HT-29 (cell line): ENCODE measurements at regions not wholly inside any gene's neighbourhood (a gene's known extent, or its start where the extent isn't known, plus 50 kb on each side); places are given as distances from the start of the nearest gene placed in this dataset.

Source experiments
- DNase-seq: peaks from one replicate; pipeline ENCODE4 v3.0.0-alpha.2; 2015; ENCODE audit warnings: low spot score

DNA sequence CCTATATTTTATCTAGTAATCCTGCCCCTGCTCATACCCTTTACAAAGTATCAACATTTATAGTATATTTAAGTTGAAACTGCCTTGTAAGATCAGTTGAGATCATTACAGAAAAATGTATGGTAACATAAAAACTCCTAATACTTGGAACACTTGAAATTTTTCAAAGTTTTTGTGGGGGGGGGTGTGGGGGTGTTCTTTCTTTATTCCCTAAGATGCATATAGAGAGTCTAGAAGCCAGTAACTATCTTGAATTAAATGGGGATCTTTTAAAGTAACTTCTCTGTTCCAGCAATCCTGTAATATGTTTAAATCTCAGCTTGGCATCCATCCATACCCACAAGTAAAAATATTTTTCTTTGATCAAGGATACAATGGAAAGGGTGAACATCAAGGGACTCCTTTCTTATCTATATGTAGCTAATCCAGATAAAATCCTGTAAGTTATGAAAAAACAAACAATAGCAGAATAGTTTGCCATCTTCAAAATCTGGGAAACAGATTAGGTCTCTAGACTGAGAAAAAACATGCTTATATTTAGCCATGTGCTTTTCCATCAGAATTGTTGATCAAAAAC is 455.3 kb downstream of the MEIS1 start:
- DNase-seq: no peak

DNA sequence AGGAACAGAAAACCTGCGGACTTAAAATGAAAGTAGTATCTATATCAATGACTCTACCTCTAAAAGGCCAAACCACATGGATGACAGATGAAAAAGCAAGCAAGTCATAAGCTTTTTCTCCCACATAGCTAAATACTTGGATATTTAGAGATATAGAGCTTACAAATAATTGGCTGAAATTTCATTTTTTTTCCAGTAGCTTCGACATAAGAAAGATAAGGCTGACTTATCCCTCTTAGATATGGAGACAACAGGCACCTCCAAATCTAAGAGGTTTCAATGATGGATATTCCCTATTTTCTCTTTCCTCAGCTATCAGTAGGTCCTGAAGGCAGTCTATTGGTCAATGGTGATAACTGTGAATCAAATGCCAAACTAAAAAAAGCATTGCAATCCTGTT is 460.3 kb downstream of the MEIS1 start:
- no peak for DNase-seq

DNA sequence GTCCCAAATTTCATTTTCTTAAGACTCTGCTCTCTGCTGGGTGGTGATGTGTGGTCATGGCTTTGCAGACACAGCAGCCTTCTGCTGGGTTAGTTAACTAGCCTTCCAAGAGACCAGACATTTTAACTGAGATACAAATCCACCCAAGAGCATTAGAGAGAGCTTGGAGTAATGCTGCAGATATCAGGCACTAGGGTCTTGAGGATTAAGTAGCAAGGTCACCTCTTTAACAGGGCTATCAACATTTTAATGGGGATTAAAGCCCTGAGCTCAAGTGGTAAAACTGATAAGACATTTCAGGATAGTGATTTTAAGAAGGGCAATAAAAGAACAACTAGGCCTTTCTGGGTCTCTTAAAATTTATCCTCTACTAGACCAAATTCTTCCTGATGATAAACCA is 461.2 kb downstream of the MEIS1 start:
- DNase-seq: no peak

DNA sequence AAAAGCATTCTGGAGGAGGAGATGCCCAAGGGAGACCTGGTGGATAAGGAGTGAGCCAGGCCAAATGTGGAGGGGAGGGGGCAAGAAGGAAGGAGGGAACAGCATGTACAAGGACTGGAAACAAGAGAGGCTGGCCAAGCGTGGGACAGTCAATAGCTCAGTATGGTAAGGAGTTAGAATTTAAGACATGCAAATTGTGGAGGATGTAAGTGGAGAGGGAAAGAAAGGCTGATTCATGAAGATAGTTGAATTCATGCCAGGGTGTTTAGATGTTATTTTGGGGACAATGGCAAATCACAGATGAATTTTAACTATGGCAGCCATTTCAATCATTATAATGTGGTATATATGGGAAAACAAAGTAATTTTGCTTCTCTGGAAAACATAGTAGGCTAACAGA is 462.3 kb downstream of the MEIS1 start:
- DNase-seq: no peak

DNA sequence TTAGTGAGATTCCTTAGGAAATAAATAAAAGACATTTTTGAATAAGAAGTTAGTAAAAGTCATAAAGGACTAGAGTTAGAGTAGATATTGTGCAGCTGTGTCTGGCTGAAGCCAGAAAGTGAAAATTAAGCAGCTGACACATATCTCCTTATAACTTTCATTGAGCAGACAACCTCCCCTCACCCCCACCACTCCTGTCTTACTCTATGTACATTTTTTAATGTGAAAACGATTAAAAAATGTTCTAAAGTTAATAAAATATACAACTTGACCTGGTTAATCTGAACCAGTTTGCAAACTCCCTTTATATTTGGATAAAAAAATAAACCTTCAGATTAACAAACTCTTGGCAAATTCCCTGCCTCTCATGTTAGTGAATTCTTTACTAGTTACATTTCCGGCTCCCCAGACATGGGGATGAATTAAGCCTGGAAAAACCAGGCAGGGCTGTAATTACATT is 462.8 kb downstream of the MEIS1 start:
- DNase-seq: no peak

DNA sequence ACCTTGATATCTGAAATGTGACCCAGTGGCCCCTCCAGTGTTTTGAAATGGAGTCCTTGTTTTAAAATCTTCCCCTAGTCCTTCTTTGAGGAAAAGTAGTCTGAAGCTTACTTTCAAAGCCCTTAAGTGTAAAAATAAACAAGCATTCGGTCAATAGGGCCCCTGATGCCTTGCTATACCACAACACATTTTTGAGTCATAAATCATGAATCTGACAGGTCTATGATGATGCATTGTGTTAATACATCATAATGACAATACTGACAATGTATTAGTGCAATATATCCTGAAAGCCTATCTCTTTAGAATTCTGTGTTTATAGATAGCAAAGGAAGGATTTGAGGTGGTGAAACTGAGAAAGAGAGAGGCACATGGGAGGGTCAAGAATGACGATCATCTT is 464.2 kb downstream of the MEIS1 start:
- DNase-seq: no peak

DNA sequence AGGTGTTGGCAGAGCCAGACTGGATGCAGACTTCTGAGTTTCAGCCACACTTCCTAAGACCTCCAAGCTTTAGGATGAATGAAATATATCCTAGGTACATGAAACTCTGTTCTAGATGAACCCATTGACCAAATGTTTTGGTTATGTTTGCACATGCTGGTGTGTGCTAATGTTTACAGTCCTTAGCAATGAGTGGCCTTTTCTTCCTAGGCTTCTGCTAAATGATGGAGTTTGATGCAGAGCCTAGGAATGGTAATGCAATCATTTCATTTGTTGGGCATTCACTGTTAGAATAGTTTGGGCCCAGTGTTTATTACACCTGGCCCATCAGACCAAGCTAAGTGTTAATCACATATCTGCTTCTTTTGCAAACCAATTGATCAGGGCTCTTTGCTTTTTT is 464.7 kb downstream of the MEIS1 start:
- no peak for DNase-seq

DNA sequence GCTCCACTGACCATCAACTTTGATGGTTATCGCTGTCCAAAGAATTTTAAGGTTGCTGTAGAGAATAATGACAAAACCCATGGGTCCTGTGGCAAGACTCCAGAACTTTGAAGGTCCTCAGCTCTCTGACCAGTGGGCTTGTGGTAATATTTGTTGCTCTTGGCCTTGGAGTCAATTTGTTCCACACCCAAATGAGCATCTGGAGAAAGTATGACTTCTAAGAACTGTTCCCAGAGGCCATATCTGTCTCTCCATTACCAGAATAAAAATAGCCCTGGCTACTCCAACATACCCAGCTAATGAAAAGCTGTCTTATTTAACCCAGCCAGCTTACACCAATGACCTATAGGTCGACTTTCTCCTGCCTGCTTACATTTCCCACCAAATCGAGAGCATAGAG is 466.4 kb downstream of the MEIS1 start:
- no peak for DNase-seq

DNA sequence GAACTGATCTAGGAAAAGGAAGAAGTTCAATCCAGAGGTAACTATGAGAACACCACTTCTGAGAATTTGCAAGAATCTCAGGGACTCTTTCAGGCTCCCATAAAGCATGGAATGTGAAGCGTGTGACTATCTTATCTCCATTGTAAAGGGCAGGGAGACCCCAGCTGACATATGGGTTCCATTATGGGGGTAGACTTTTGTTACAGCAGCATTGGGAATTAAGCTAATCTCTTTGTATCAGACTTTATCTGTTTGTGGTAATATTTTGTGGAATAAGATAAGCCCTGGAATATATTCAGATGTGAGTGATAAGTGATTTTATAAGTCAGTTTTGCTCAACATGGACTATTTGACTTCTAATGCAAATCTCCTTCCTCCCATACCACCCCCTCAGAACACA is 468.3 kb downstream of the MEIS1 start:
- DNase-seq: no peak

DNA sequence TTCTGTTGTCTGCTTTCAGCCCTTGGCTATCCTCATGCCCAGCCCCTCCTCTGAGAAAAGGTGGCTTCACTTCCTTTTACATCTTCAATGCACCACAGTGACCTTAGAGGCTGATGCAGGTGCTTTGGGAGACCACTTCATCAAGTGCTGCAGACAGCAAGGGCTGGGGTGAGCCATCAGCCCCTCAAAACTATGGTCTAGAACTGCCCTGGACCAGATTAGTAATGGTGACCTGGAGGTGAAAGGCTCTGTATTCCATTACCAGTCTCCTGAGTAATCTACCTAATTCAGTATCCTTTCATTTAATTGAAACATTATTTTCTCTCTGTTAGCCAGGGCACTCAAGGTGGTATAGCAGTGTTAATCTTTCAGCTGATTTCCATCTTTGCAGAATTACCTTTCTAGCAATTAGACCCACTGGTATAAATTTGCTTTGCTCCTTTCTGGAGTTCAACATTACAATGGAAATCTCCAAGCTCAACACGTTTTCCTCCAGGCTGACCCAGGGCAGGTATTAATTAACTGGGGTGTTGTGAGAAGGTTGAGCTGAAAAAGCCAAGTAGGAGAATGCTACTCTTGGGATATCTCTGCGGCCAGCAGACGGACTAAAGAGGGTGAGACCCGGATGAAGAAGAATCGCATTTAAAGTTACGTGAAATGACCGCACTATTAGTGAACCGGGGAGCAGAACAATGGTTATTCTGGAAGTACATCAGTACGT is 469.0 kb downstream of the MEIS1 start:
- DNase-seq: no peak

DNA sequence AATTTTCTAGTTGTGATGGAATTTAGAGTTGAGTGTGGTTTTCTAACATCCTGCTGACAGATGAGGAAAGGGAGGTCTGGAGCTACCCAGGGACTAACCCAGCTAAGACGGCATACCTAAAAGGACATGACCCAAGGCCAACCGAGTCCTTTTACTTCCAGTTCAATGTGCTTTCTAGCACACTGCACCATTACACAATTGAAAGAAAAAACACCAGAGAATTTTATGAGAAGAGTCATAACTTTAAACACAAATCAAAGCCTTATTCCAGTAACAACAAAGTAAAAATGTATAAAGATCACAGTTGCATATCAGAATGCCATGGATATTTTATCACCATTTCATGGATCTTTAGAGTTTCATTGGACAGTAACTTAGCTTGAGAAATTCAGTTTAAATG is 480.3 kb downstream of the MEIS1 start:
- no peak for DNase-seq

DNA sequence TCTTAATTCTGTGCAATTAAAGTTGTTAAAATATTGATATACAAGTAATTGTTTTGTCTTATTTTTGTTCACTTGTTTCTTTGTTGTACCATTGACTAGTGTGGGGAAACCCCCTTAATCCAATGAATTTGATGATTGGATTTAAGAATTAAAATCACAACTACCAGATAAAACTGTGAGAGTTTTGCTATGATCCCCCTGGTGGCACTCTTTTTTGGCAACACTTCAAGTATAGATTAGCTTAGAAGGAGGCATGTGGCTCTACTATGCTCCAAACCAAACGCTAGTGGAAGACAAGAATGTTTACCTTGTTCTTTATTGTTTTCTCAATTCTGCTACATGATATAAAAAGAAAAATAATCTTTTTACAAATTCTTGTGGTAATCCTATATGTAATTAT is 477.8 kb upstream of the ETAA1 start:
- DNase-seq: peak; percentile 4

DNA sequence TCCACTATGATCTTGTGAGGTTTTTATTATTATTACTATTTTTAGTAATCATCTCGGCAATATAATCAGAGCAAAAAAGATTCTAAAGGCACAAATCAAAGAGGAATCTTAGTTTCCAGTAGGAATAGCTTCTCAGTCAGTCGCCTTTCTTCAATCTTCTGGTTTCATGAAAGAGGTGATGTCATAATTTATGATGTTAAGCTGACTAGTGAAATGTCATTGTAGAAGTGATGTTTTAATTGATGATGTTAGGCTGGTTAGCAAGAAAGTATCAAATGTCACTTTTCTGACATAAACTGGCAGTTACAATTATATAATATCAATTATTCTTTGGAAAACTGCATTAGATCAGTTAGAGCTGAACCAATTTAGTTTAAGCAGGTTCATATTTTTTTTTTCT is 476.7 kb upstream of the ETAA1 start:
- DNase-seq: no peak

DNA sequence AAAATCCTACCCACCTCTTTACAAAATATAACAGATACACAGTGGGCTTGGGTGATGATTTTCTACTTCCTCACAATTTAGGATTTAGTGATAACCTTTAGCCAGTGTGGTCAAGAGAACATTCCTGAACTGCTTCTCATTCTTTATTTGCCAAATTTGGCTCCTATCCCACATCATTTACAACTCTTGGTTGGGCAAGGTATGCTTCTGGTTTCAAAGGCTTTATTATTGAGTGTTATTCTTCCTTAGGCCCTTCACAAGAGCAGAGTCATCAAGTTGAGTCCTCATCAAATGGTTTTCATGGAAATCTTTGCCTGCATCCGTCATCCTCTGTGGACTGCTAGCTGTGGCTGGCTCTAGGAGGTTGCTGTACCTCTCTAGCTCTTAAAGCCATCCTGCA is 472.0 kb upstream of the ETAA1 start:
- no peak for DNase-seq

DNA sequence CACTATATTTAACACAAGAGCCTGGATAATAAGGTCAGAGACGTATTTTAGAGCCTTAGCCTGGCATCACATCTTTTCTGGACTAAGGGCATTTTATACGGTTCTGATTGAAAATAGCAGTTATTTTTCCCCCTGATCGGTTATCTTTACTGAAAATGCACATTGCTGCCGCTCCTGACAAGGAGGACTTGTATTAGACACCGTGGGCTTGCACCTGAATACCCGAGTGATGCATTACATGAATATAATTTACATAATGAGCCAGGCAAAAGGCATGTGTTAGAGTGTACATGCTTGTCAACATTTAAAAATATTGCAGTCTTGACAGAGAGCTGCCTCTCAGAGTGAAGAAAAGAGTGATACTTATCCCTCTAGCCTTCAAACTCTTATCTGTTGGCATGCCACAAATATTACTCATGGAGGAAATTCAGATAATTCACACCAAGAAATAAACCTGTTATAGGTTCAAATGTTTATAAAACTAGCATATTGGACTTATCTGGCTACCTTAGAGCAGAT is 470.5 kb upstream of the ETAA1 start:
- no peak for DNase-seq

DNA sequence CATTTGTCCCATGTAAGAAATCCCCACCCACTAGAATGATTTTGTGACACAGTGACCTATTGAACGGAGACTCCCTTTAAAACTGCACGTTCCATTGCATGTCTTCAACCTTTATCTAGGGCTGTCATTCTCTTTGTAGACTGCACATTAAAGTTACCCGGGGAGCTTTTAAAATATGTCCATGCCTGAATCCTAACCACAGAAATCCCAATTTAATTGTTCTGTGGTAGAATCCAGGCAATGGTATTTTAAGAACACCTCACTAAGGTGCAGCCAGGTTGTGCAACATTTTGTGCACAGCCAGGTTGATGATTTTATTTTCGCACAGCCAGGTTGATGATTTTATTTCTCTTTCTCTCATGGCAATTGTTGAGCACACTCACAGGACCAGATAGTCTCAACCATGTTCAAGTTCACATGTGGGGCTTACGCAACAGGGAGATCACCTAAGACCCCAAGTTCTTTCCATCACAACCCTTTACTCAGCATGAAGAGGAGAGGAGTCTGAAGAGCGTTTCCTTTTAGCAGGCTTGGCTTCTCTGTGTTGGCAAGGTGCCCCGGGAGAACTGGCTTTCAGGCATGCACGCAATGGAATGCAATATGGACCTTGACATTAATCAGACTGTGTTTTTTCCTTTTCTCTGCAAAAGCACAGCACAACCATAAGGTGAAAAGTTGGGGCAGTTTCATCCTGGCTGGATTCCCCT is 467.3 kb upstream of the ETAA1 start:
- peak; percentile 84 for DNase-seq

DNA sequence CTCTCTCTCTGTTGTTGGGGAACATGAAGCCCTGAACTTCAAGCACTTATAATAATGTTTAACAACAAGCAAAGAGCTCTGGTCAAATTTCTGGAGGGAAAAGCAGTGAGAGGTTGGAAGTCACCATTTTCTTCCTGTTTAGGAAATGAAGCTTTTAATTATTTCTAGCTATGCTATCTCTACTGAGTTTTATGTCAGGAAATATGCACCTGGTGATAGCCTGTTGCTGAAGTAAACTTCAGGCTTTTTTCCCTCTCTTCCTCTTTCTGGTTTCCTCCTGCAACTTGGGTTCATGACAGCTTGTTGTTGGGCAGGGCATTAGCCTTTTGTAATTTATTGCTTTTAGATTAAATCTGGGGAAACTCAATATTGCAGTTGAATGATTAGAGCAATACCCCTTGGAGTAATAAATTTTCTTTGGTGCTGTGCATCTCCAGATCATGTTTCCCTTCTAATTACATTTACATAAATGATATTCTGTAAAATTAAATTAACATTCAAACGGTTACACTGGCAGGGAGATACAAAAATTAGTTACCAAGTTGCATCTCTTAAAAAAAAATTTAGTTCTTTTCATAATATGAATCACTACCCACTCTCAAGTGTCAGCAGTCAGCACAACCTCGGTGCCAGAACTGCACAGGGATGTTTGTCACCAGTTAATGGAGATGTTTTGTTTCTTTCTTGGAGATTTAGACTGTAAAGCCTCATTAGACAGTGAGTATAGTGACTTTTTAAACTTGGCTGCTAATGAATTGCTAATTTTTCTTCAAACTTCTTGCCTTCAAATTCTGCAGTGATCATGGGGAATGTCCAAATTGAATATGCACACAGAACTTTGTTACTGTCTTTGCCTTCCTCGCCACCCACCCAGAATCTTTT is 466.6 kb upstream of the ETAA1 start:
- no peak for DNase-seq

DNA sequence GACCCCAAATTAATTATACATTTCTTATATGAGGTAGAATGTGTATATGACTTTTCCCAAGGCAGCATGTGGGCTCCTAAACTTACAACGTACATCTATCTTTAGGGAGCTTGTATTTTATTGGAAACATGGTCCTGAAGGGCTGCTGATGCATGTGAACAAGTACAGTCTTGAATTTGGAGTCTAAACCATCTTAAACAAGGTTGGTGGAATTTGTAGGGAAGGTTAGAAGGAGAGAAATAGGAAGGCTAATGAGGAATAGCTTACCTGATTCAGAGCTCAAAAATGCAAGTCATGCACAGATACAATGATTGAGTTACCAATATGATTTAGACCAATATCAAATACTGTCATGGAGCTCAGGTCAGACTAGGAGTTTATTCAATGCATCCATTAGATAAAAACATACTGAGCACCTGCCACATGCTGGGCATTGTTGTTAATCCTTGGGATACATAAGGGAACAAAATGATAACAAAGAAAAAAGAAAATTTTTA is 458.6 kb upstream of the ETAA1 start:
- no peak for DNase-seq

DNA sequence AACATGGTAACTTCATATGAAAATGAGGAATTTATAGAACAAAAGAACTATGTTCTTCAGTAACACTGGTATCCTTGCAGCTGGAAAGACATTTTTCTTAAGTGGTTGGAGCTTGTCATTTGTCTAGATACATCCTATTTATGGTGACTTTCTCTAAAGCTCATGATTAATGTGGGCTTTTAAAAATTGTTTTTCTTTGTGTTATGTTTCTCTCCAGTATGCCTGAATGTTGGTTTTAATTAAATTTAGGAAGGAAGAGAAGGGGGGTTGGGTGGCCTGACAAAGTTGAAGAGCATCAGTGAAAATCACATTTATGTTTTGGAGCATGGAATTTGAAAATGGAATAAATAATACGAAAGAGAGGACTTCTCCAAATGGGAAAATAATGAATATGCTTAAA is 457.1 kb upstream of the ETAA1 start:
- DNase-seq: no peak

DNA sequence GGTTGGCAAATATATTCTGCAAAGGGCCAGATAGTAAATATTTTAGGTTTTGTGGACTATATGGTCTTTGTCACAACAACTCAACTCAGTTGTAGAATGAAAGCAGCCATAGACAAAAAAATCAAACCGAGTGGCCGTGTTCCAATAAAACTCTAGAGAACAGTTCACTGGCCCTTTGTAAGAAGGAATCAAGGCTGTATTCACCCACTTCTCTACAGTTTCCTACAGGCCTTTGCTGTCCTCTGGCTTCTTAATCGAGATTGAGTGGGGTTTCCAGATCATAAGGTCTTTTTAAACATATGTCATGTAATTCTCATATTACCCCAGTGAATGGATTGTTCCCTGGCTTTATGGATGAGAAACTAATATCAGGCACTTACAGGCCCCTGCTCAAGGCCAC is 448.9 kb upstream of the ETAA1 start:
- no peak for DNase-seq

DNA sequence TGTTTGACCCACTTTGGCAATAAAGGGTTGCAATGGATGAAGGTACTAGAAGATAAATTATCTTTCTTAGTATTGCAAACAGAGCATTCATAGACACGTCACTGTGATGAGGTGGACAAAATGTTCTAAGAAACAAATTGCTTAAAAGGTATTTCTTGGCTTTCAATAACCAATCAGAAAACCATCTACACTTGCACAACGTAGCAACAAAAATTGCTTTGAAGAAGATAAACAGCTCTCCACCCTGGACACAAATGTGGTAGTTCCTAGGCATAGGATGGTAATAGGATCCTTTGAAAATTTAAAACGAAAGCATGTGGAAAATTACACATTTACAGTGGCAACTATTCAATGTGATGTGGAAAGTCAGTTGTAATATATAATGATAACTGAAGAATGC is 439.9 kb upstream of the ETAA1 start:
- DNase-seq: no peak

DNA sequence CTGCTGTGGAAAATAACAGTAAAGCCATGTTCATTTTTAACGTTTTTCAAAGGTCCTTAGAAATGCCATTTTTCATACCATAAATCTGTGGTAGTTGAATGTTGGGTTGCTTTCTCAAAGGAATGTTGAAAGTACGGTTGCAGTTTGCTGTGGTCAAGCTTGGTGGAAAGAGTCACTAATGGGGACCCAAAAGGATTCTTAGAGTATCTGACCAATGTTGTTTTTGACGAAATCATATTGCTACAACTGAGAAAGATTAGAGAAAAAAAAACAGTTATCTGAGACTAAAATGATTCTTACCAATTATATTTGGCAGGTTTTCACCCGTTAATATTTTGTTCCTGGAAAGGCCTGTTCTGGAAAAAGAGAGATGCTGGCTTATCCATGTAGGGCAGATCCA is 439.5 kb upstream of the ETAA1 start:
- DNase-seq: no peak
